ENCODE measurements at regions not wholly inside any gene's neighbourhood (a gene's known extent, or its start where the extent isn't known, plus 50 kb on each side); places are given as distances from the start of the nearest gene placed in this dataset.

- intact Hi-C loops (cut with micrococcal nuclease): no loop called here
- H3K27me3 Mint-ChIP-seq: peaks cover 6% of the 10 kb centered on the region
- ChIA-PET POLR2A (no interaction called here), CTCF (no interaction called here)
- TF ChIP-seq CTCF (IDR thresholded peaks at IDR 0.05): no peak
- no peaks in the 10 kb centered on the region for H3K36me3 Mint-ChIP-seq (ENCODE audit: low read depth)
- H3K4me1 Mint-ChIP-seq (ENCODE audit: low read depth): no peaks in the 10 kb centered on the region
- no peaks in the 10 kb centered on the region for H3K9me3 Mint-ChIP-seq
- DNase-seq: no peak
- no peak overlapping the region for H3K4me3 Mint-ChIP-seq
- no peak overlapping the region for H3K27ac Mint-ChIP-seq
- ATAC-seq: no peak
Measured at GRCh38 chr6:12363651-12364381, 73.7 kb downstream of the EDN1 start.

GRCh38 chr6:12364621-12365020 is 74.5 kb downstream of the EDN1 start:
- no peaks in the 10 kb centered on the region for H3K9me3 Mint-ChIP-seq
- intact Hi-C loops (cut with micrococcal nuclease): no loop called here
- no peak overlapping the region for H3K27ac Mint-ChIP-seq
- H3K27me3 Mint-ChIP-seq: peaks cover 6% of the 10 kb centered on the region
- no peak for TF ChIP-seq CTCF (IDR thresholded peaks at IDR 0.05)
- ChIA-PET CTCF (no interaction called here), POLR2A (interaction anchor here (1.0 kb wide), 1 partner anchor 48 kb away, joined by 3 read pairs; no protein-coding TSS in a partner anchor)
- H3K4me3 Mint-ChIP-seq: no peak overlapping the region
- DNase-seq (no peak), ATAC-seq (no peak)
- H3K36me3 Mint-ChIP-seq (ENCODE audit: low read depth): no peaks in the 10 kb centered on the region
- no peaks in the 10 kb centered on the region for H3K4me1 Mint-ChIP-seq (ENCODE audit: low read depth)

GRCh38 chr6:12366731-12367130 is 76.6 kb downstream of the EDN1 start:
- Mint-ChIP-seq H3K27me3 (peaks cover 6% of the 10 kb centered on the region), H3K36me3 (ENCODE audit: low read depth) (no peaks in the 10 kb centered on the region), H3K4me3 (no peak overlapping the region), H3K9me3 (no peaks in the 10 kb centered on the region), H3K4me1 (ENCODE audit: low read depth) (no peaks in the 10 kb centered on the region), H3K27ac (no peak overlapping the region)
- intact Hi-C loops (cut with micrococcal nuclease): no loop called here
- ChIA-PET CTCF (no interaction called here), POLR2A (no interaction called here)
- DNase-seq (no peak), ATAC-seq (no peak)
- TF ChIP-seq CTCF (IDR thresholded peaks at IDR 0.05): no peak

GRCh38 chr6:12367412-12367811 is 77.3 kb downstream of the EDN1 start:
- intact Hi-C loops (cut with micrococcal nuclease): no loop called here
- no peak for TF ChIP-seq CTCF (IDR thresholded peaks at IDR 0.05)
- Mint-ChIP-seq H3K27ac (no peak overlapping the region), H3K27me3 (peaks cover 6% of the 10 kb centered on the region), H3K36me3 (ENCODE audit: low read depth) (no peaks in the 10 kb centered on the region), H3K4me3 (no peak overlapping the region), H3K4me1 (ENCODE audit: low read depth) (no peaks in the 10 kb centered on the region), H3K9me3 (no peaks in the 10 kb centered on the region)
- POLR2A ChIA-PET: no interaction called here
- no peak for DNase-seq
- no peak for ATAC-seq
- CTCF ChIA-PET: no interaction called here

- no peak for TF ChIP-seq CTCF (IDR thresholded peaks at IDR 0.05)
Measured at GRCh38 chr6:12369355-12369754, 79.2 kb downstream of the EDN1 start.

More at GRCh38 chr6:12369355-12369754, 79.2 kb downstream of the EDN1 start:
- Mint-ChIP-seq H3K4me1 (ENCODE audit: low read depth) (no peaks in the 10 kb centered on the region), H3K9me3 (no peaks in the 10 kb centered on the region), H3K27me3 (peaks cover 6% of the 10 kb centered on the region), H3K4me3 (no peak overlapping the region), H3K27ac (no peak overlapping the region), H3K36me3 (ENCODE audit: low read depth) (no peaks in the 10 kb centered on the region)
- DNase-seq (no peak), ATAC-seq (no peak)
- intact Hi-C loops (cut with micrococcal nuclease): no loop called here
- CTCF ChIA-PET: no interaction called here
- POLR2A ChIA-PET: no interaction called here

Data from activated CD8-positive, alpha-beta T cell treated with anti-CD3 and anti-CD28 coated beads for 36 hours (primary cell).